ENCODE measurements at regions not wholly inside any gene's neighbourhood (a gene's known extent, or its start where the extent isn't known, plus 50 kb on each side); places are given as distances from the start of the nearest gene placed in this dataset.
A peak's percentile ranks its signal among the peaks of the same experiment; 100 is the strongest.

- TF ChIP-seq, protein P1, sequence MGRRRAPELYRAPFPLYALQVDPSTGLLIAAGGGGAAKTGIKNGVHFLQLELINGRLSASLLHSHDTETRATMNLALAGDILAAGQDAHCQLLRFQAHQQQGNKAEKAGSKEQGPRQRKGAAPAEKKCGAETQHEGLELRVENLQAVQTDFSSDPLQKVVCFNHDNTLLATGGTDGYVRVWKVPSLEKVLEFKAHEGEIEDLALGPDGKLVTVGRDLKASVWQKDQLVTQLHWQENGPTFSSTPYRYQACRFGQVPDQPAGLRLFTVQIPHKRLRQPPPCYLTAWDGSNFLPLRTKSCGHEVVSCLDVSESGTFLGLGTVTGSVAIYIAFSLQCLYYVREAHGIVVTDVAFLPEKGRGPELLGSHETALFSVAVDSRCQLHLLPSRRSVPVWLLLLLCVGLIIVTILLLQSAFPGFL (CRISPR knock-in tag; IDR thresholded peaks at IDR 0.05): no peak
- TF ChIP-seq JUN (CRISPR knock-in tag; IDR thresholded peaks at IDR 0.05) (peak; percentile 79; the same call in 1 of the 2 replicates), ZNF101 (CRISPR knock-in tag; IDR thresholded peaks at IDR 0.05; ENCODE audit: borderline replicate concordance, low read depth) (no peak), NR1H2 (CRISPR knock-in tag; IDR thresholded peaks at IDR 0.05; ENCODE audit: borderline replicate concordance, low read depth) (no peak), SAP130 (CRISPR knock-in tag; IDR thresholded peaks at IDR 0.05; ENCODE audit: low read depth) (peak; percentile 80), ZBTB3 (CRISPR knock-in tag; IDR thresholded peaks at IDR 0.05; ENCODE audit: borderline replicate concordance, low read depth) (peak; percentile 100), ZNF674 (CRISPR knock-in tag; IDR thresholded peaks at IDR 0.05; ENCODE audit: low read depth) (no peak), ZBTB20 (CRISPR knock-in tag; IDR thresholded peaks at IDR 0.05; ENCODE audit: borderline replicate concordance, low read depth) (peak; percentile 88; the same call in 1 of the 2 replicates), MAFG (CRISPR knock-in tag; IDR thresholded peaks at IDR 0.05) (no peak), KAT8 (CRISPR knock-in tag; IDR thresholded peaks at IDR 0.05) (peak; percentile 78), ZEB1 (IDR thresholded peaks at IDR 0.05; ENCODE audit: insufficient replicate concordance, low read depth) (peak; percentile 42), FOXM1 (CRISPR knock-in tag; IDR thresholded peaks at IDR 0.05) (no peak), ZNF607 (CRISPR knock-in tag; IDR thresholded peaks at IDR 0.05; ENCODE audit: borderline replicate concordance) (no peak; the same call in 1 of the 2 replicates), ZBTB26 (CRISPR knock-in tag; IDR thresholded peaks at IDR 0.05; ENCODE audit: borderline replicate concordance) (peak; percentile 100), ZC3H4 (CRISPR knock-in tag; IDR thresholded peaks at IDR 0.05; ENCODE audit: borderline replicate concordance) (no peak), ZNF547 (CRISPR knock-in tag; IDR thresholded peaks at IDR 0.05) (no peak), ZMYM3 (CRISPR knock-in tag; IDR thresholded peaks at IDR 0.05) (peak; percentile 68), ZNF589 (CRISPR knock-in tag; conservative IDR thresholded peaks at IDR 0.05) (no peak), SATB2 (CRISPR knock-in tag; IDR thresholded peaks at IDR 0.05) (no peak), GZF1 (CRISPR knock-in tag; IDR thresholded peaks at IDR 0.05) (no peak), ZC3H13 (CRISPR knock-in tag; IDR thresholded peaks at IDR 0.05) (no peak), SP5 (CRISPR knock-in tag; IDR thresholded peaks at IDR 0.05; ENCODE audit: borderline replicate concordance, low read depth) (peak; percentile 80), FOXA1 (IDR thresholded peaks at IDR 0.05) (peak; percentile 76), FOXA1 (CRISPR knock-in tag; IDR thresholded peaks at IDR 0.05) (peak; percentile 94)
- TF ChIP-seq, protein P2, sequence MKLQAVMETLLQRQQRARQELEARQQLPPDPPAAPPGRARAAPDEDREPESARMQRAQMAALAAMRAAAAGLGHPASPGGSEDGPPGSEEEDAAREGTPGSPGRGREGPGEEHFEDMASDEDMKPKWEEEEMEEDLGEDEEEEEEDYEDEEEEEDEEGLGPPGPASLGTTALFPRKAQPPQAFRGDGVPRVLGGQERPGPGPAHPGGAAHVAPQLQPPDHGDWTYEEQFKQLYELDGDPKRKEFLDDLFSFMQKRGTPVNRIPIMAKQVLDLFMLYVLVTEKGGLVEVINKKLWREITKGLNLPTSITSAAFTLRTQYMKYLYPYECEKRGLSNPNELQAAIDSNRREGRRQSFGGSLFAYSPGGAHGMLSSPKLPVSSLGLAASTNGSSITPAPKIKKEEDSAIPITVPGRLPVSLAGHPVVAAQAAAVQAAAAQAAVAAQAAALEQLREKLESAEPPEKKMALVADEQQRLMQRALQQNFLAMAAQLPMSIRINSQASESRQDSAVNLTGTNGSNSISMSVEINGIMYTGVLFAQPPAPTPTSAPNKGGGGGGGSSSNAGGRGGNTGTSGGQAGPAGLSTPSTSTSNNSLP (IDR thresholded peaks at IDR 0.05; ENCODE audit: low read depth, low read length): peak; percentile 99
- TF ChIP-seq, protein P3, sequence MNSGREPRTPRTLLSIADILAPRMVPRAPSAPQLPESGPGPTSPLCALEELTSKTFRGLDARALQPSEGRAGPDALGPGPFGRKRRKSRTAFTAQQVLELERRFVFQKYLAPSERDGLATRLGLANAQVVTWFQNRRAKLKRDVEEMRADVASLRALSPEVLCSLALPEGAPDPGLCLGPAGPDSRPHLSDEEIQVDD (CRISPR knock-in tag; IDR thresholded peaks at IDR 0.05; ENCODE audit: borderline replicate concordance): no peak
- TF ChIP-seq, protein P4, sequence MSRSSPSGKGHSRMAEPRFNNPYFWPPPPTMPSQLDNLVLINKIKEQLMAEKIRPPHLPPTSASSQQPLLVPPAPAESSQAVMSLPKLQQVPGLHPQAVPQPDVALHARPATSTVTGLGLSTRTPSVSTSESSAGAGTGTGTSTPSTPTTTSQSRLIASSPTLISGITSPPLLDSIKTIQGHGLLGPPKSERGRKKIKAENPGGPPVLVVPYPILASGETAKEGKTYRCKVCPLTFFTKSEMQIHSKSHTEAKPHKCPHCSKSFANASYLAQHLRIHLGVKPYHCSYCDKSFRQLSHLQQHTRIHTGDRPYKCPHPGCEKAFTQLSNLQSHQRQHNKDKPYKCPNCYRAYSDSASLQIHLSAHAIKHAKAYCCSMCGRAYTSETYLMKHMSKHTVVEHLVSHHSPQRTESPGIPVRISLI (CRISPR knock-in tag; IDR thresholded peaks at IDR 0.05; ENCODE audit: borderline replicate concordance): peak; percentile 76; the same call in 1 of the 2 replicates
Measured at GRCh38 chr5:43997647-43998272, 391.5 kb downstream of the FGF10 start (continued).

All from HepG2 (cell line).